ENCODE measurements at regions not wholly inside any gene's neighbourhood (a gene's known extent, or its start where the extent isn't known, plus 50 kb on each side); places are given as distances from the start of the nearest gene placed in this dataset.

GRCh38 chr18:22098563-22098989 lies 70.8 kb upstream of the GATA6 start:
- no peaks in the 10 kb centered on the region for H3K4me1 ChIP-seq
- H3K27me3 ChIP-seq (ENCODE audit: control insufficient read depth, insufficient read depth, low read length): no peaks in the 10 kb centered on the region
- TF ChIP-seq, protein P1, sequence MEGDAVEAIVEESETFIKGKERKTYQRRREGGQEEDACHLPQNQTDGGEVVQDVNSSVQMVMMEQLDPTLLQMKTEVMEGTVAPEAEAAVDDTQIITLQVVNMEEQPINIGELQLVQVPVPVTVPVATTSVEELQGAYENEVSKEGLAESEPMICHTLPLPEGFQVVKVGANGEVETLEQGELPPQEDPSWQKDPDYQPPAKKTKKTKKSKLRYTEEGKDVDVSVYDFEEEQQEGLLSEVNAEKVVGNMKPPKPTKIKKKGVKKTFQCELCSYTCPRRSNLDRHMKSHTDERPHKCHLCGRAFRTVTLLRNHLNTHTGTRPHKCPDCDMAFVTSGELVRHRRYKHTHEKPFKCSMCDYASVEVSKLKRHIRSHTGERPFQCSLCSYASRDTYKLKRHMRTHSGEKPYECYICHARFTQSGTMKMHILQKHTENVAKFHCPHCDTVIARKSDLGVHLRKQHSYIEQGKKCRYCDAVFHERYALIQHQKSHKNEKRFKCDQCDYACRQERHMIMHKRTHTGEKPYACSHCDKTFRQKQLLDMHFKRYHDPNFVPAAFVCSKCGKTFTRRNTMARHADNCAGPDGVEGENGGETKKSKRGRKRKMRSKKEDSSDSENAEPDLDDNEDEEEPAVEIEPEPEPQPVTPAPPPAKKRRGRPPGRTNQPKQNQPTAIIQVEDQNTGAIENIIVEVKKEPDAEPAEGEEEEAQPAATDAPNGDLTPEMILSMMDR (IDR thresholded peaks at IDR 0.05): no peak
- no peaks in the 10 kb centered on the region for H3K36me3 ChIP-seq (ENCODE audit: control insufficient read depth, insufficient read depth, low read length)
- H3K79me2 ChIP-seq: no peaks in the 10 kb centered on the region
- no peak overlapping the region for H2AFZ ChIP-seq
- H3K27ac ChIP-seq: no peak overlapping the region
- no peak overlapping the region for H3K4me2 ChIP-seq (ENCODE audit: low read length)
- H3K4me3 ChIP-seq (ENCODE audit: low read depth, low read length): no peak overlapping the region
- no peaks in the 10 kb centered on the region for H3K9me3 ChIP-seq (ENCODE audit: control insufficient read depth, low read length)
- no peak overlapping the region for H3K9ac ChIP-seq

DNA sequence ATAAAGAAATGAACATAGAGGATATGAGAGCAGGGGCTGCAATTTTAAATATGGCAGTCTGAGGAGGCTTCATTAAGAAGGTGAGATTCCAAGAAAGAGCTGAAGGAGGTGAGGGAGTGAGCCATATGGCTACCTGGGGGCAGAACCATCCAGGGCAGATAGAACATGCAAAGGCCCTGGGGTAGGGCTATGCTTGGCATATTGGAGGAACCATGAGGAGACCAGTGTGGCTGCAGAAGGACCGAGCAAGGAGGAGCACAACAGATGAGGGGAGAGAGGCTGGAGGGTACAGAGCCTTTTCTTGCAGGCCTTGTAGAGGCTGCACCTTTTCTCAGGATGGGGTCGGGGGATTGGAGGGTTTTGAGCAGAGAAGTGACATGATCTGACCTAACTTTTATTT lies 69.5 kb upstream of the GATA6 start:
- Histone ChIP-seq H3K9me3 (ENCODE audit: control insufficient read depth, low read length) (no peaks in the 10 kb centered on the region), H3K27me3 (ENCODE audit: control insufficient read depth, insufficient read depth, low read length) (no peaks in the 10 kb centered on the region), H3K79me2 (no peaks in the 10 kb centered on the region), H3K4me2 (ENCODE audit: low read length) (no peak overlapping the region), H3K4me1 (no peaks in the 10 kb centered on the region), H3K27ac (no peak overlapping the region), H3K4me3 (ENCODE audit: low read depth, low read length) (no peak overlapping the region), H2AFZ (no peak overlapping the region), H3K36me3 (ENCODE audit: control insufficient read depth, insufficient read depth, low read length) (no peaks in the 10 kb centered on the region), H3K9ac (no peak overlapping the region)
- TF ChIP-seq, protein P1 (IDR thresholded peaks at IDR 0.05): no peak

DNA sequence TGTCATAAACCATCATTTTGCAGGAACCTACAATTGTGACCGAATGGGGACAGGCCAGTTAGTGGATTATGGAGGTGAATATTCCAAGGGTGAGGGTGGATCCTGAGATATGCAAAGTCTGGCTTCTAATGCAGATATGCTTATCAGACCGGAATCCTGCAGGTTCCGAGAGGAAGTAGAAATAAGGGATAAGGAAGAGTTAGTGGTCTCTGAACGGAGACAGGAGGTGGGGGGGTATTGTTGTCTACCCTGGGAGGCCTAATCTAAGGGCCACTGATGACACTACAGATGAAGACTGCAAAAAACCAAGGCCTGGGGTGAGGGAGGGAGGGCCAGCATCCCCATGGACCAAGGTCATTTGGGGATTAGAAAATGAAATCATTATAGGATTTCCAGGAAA lies 67.7 kb upstream of the GATA6 start:
- no peaks in the 10 kb centered on the region for H3K4me1 ChIP-seq
- TF ChIP-seq, protein P1 (IDR thresholded peaks at IDR 0.05): no peak
- no peaks in the 10 kb centered on the region for H3K27me3 ChIP-seq (ENCODE audit: control insufficient read depth, insufficient read depth, low read length)

DNA sequence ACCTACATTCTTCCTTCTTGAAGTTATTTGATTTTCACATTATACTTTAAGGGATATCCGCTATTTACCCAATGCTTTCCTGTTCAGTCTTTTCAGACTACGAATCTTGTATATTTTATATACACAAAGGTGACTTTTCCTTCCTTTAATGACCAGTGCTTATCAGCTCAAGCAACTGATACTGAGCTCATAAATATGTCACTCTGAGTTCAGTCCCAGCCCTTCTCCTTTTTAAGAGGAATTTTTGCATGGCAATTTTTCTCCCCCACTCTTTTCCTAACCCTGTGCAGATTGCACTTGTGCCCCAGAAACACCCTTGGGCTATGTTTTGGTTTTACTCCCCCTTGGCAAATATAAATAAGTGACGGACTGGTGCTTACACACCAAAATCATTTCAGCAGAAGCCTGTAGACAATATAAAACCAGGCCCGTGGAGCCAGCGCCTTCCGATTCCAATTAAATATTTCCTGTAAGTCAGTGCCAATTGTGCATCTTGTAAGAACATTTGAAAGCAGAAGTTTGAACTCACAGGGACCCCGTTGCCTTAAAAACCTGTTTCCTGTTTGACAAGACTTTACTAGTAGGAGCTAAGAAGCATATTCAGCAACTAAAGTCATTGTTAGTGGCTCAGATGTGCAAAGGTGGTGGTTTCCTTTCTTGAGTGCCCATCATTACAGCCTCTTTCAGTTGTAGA lies 66.3 kb upstream of the GATA6 start:
- Histone ChIP-seq H3K9ac (no peak overlapping the region), H3K36me3 (ENCODE audit: control insufficient read depth, insufficient read depth, low read length) (no peaks in the 10 kb centered on the region), H3K4me2 (ENCODE audit: low read length) (no peak overlapping the region), H3K27me3 (ENCODE audit: control insufficient read depth, insufficient read depth, low read length) (no peaks in the 10 kb centered on the region), H3K27ac (no peak overlapping the region), H2AFZ (no peak overlapping the region), H3K9me3 (ENCODE audit: control insufficient read depth, low read length) (no peaks in the 10 kb centered on the region), H3K79me2 (no peaks in the 10 kb centered on the region), H3K4me1 (no peaks in the 10 kb centered on the region), H3K4me3 (ENCODE audit: low read depth, low read length) (no peak overlapping the region)
- TF ChIP-seq, protein P1 (IDR thresholded peaks at IDR 0.05): no peak

More for the DNA sequence above, 67.7 kb upstream of the GATA6 start:
- H3K36me3 ChIP-seq (ENCODE audit: control insufficient read depth, insufficient read depth, low read length): no peaks in the 10 kb centered on the region
- no peak overlapping the region for H3K9ac ChIP-seq
- no peaks in the 10 kb centered on the region for H3K9me3 ChIP-seq (ENCODE audit: control insufficient read depth, low read length)
- H3K27ac ChIP-seq: no peak overlapping the region
- no peak overlapping the region for H3K4me3 ChIP-seq (ENCODE audit: low read depth, low read length)
- no peaks in the 10 kb centered on the region for H3K79me2 ChIP-seq
- no peak overlapping the region for H3K4me2 ChIP-seq (ENCODE audit: low read length)
- no peak overlapping the region for H2AFZ ChIP-seq

DNA sequence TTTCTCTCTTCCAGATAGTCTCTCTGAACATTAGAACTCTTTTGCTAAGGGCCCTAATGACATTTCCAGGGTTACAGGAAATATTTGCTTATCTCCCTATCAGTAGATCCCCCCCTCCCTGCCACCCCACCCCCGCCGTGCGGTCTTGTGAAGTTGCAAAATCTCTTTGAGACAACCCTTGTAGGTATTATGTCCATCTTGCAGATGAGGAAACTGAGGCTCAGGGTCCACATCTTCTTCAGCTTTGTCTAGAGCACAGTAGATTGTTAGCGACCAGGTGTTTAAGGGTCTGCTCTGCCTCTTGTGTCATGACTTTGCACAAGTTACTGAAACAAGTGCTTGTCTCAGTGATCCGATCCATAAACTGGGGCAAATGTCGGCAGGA lies 65.8 kb upstream of the GATA6 start:
- H3K4me3 ChIP-seq (ENCODE audit: low read depth, low read length): no peak overlapping the region
- TF ChIP-seq, protein P1 (IDR thresholded peaks at IDR 0.05): no peak

More for the DNA sequence above, 65.8 kb upstream of the GATA6 start:
- Histone ChIP-seq H3K27ac (no peak overlapping the region), H3K4me1 (no peaks in the 10 kb centered on the region), H3K9ac (no peak overlapping the region), H3K27me3 (ENCODE audit: control insufficient read depth, insufficient read depth, low read length) (no peaks in the 10 kb centered on the region), H2AFZ (no peak overlapping the region), H3K4me2 (ENCODE audit: low read length) (no peak overlapping the region), H3K9me3 (ENCODE audit: control insufficient read depth, low read length) (no peaks in the 10 kb centered on the region), H3K79me2 (no peaks in the 10 kb centered on the region), H3K36me3 (ENCODE audit: control insufficient read depth, insufficient read depth, low read length) (no peaks in the 10 kb centered on the region)

Measured in parathyroid adenoma (tissue), 2 donors.